Cardiac septum (tissue), 1 donor: ENCODE measurements at regions not wholly inside any gene's neighbourhood (a gene's known extent, or its start where the extent isn't known, plus 50 kb on each side); places are given as distances from the start of the nearest gene placed in this dataset.

Experiments
- DNase-seq: peaks from one replicate; pipeline ENCODE4 v3.0.0-alpha.2; 2020; ENCODE audit warnings: low spot score
- intact Hi-C: fragments of 100-400 bp; cut with DNase I; formaldehyde crosslinking; loops from one replicate; pipeline ENCODE4 v1.14.0; 2022
- donor health status: DM: no; HTN: no; CAD: no.

- DNase-seq: peak; percentile 24
- intact Hi-C loops: no loop called here
Observed at GRCh38 chr14:101022121-101022520, 118.6 kb upstream of the RTL1 start.

GRCh38 chr14:101022916-101023435 lies 119.5 kb upstream of the RTL1 start:
- DNase-seq: peak; percentile 66

GRCh38 chr14:101024686-101025085 lies 121.2 kb upstream of the RTL1 start:
- DNase-seq: peak; percentile 49
- intact Hi-C loops: no loop called here

More at GRCh38 chr14:101022916-101023435, 119.5 kb upstream of the RTL1 start:
- intact Hi-C loops: no loop called here

- DNase-seq: peak; percentile 44
- intact Hi-C loops: no loop called here
Observed at GRCh38 chr14:101025131-101025530, 121.6 kb upstream of the RTL1 start.

DNA sequence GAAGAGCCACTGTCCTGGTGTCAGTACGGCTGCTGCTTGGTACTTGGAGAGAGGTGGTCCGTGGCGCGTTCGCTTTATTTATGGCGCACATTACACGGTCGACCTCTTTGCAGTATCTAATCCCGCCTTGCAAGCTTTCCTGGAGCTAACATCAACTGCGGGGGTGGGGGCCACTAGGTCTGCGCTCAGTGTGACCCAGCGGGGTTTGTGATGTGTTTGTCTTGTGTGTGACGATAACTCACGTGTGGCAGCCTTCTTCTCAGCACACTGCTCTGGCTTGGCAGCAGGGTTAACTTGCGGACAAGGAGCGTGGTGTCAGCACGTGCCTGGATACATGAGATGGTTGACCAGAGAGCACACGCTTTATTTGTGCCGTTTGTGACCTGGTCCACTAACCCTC lies 122.2 kb upstream of the RTL1 start:
- intact Hi-C loops: no loop called here
- peak; percentile 33 for DNase-seq

- peak; percentile 59 for DNase-seq
- intact Hi-C loops: no loop called here
Observed at GRCh38 chr14:101026341-101026740, 122.8 kb upstream of the RTL1 start.

- intact Hi-C loops: no loop called here
- peak; percentile 64 for DNase-seq
Observed at GRCh38 chr14:101027291-101027690, 123.8 kb upstream of the RTL1 start.

GRCh38 chr14:101027966-101028365 lies 124.4 kb upstream of the RTL1 start:
- peak; percentile 35 for DNase-seq
- intact Hi-C loops: no loop called here

GRCh38 chr14:101028971-101029667 lies 125.6 kb upstream of the RTL1 start:
- no peak for DNase-seq

DNA sequence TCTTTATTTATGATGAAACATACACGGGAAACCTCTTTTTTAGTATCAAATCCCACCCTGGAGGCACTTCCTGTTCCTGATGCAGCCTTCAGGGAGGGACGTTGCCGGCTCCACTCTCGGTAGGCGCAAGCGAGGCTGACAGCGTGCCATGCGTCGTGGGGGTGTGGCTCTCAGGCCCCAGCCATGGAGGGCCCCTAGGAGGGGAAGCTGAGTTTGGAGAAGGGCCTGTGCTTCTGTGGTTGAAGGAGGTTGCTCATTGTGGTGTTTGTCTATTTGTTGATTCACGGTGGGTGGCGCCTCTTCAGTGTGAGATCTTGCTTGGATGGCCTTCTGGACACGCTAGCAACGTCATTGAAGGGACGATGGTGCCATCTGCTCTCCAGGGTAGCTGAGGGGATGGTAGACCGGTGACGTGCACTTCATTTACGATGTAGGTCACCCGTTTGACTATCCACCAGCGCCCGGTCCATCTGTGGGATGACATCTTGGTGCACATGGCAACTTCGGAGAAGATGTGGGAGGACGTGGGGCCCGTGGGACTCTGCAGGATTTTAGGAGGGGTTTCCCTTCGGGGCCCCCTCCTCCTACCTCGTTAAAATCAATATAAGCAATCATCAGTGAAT lies 126.3 kb upstream of the RTL1 start:
- peak; percentile 49 for DNase-seq
- intact Hi-C loops: no loop called here

More at GRCh38 chr14:101028971-101029667, 125.6 kb upstream of the RTL1 start:
- intact Hi-C loops: no loop called here

DNA sequence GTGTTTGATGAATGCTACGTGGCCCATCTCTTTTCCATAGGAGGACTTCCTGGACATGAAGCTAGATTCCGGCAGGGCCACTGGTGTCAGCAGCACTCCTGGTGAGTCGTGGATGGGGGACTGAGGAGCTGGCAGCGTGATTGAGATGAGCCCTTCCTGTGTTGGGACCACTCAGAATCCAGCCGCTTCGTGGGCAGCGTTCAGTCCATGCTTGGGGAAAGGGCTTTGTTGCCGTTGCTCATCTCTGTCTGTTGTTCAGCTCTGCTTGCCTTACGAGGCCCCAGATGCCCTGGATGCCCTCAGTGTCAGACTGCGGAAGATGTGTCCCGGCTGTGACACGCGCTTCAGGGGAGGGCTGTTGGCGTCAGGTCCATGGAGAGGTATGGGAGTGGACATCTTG lies 127.1 kb upstream of the RTL1 start:
- intact Hi-C loops: no loop called here
- peak; percentile 55 for DNase-seq

DNA sequence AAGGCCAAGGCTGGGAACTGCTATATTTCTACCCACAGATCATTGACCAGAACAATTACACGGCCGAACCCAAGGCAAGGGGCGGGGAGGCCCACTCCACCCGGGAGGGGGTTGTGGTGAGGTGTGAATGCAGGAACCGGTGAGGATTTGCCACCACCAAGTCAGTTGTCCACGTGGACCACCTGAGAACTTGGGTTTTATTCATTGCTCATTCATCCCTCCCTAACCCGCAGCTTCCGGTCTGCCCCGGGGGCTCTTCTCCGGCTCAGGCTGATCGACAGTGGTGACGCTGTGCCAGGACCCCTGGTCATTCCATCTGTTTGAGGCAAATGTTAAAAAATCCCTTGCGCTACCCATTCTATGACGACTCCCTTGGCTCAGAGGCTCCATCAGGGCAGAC lies 127.7 kb upstream of the RTL1 start:
- intact Hi-C loops: no loop called here
- peak; percentile 64 for DNase-seq

- intact Hi-C loops: no loop called here
- DNase-seq: peak; percentile 47
Observed at GRCh38 chr14:101031721-101032120, 128.2 kb upstream of the RTL1 start.

- intact Hi-C loops: no loop called here
- peak; percentile 35 for DNase-seq
Observed at GRCh38 chr14:101032433-101032832, 128.9 kb upstream of the RTL1 start.

DNA sequence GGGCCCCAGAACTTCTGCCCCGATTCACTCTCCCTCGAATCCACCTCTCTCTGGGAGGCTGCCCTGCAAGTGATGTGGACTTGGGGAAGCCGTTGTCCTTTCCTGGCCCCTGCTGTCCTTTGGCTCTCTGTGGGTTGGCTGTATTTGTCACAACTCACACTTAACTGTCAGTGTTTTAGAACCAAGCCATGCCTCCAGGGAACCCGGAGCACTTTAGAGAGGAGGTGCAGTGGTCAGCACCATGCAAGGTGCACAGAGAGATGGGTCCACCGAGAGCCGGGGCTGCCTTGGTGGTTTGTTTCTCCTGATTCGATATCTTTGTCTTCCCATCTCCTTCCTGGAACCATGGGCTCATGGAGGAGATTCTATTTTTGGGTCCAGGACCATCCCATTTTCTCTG lies 129.5 kb upstream of the RTL1 start:
- peak; percentile 29 for DNase-seq

GRCh38 chr14:101033446-101034165 lies 130.1 kb upstream of the RTL1 start:
- peak; percentile 65 for DNase-seq
- intact Hi-C loops: no loop called here

More for the DNA sequence above, 129.5 kb upstream of the RTL1 start:
- intact Hi-C loops: no loop called here

- DNase-seq: peak; percentile 39
- intact Hi-C loops: no loop called here
Observed at GRCh38 chr14:101034986-101035385, 131.5 kb upstream of the RTL1 start.

- DNase-seq: peak; percentile 41
- intact Hi-C loops: no loop called here
Observed at GRCh38 chr14:101035466-101036225, 132.1 kb upstream of the RTL1 start.

- DNase-seq: peak; percentile 50
- intact Hi-C loops: no loop called here
Observed at GRCh38 chr14:101037021-101037817, 133.7 kb upstream of the RTL1 start.
